ENCODE measurements at regions not wholly inside any gene's neighbourhood (a gene's known extent, or its start where the extent isn't known, plus 50 kb on each side); places are given as distances from the start of the nearest gene placed in this dataset.

DNA sequence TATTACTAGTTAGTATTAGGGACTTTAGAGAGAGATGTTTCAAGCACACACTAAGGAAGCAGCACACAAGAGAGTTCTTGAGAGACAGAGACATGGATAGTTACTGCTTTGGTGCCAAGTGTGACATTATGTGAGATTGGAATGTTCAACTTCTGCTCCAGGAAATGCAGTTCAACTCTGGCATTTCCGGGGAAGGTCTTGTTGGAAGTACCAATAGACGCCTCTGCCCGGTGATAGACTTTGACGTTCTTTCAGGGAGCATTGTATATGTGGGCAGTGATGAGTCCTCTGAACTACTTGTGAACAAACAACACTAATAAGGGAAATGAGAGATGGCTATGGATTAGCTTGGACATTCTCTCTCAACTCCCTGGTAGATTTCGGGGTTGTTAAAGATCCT is 638.1 kb upstream of the BOD1L1 start:
- DNase-seq (ENCODE audit: low read depth) = no peak
- no peak overlapping the region for H3K4me3 ChIP-seq (ENCODE audit: control insufficient read depth, low read depth, low read length)
- TF ChIP-seq, protein P1, sequence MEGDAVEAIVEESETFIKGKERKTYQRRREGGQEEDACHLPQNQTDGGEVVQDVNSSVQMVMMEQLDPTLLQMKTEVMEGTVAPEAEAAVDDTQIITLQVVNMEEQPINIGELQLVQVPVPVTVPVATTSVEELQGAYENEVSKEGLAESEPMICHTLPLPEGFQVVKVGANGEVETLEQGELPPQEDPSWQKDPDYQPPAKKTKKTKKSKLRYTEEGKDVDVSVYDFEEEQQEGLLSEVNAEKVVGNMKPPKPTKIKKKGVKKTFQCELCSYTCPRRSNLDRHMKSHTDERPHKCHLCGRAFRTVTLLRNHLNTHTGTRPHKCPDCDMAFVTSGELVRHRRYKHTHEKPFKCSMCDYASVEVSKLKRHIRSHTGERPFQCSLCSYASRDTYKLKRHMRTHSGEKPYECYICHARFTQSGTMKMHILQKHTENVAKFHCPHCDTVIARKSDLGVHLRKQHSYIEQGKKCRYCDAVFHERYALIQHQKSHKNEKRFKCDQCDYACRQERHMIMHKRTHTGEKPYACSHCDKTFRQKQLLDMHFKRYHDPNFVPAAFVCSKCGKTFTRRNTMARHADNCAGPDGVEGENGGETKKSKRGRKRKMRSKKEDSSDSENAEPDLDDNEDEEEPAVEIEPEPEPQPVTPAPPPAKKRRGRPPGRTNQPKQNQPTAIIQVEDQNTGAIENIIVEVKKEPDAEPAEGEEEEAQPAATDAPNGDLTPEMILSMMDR (conservative IDR thresholded peaks at IDR 0.05; ENCODE audit: control insufficient read depth, insufficient read depth, low read depth, low read length) = no peak

DNA sequence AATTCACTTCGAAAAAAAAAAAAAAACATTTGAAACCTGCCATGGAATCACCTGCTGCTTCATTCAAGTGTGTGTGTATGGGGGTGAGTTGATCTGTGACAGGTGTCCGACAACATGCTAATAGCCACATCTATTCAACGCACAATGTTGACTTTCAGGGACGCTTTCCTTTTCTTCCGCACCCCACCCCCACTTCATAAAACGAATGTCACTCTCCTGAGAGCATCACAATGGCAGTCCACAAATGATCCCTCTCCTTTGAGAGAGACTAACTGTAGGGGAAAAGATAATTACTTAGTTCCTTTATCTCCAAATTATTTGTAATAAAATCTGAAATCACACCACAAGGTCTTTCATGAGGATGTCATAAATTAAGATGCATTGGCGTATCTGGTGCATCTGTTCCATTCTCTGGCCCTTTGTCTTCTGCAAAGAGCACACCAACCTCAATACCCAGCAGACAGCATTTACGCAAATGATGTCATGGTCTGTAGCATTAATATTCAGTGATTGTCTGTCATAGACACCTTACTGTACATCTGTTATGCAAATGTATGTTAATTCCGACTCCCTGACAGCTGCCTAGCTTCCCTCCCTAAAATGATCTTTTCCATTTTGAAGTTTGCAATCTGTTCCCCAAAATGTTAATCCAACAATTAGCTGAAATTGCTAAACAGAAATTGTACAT is 640.0 kb upstream of the BOD1L1 start:
- DNase-seq (ENCODE audit: low read depth) = no peak
- H3K4me3 ChIP-seq (ENCODE audit: control insufficient read depth, low read depth, low read length) = no peak overlapping the region
- TF ChIP-seq, protein P1 (conservative IDR thresholded peaks at IDR 0.05; ENCODE audit: control insufficient read depth, insufficient read depth, low read depth, low read length) = no peak

DNA sequence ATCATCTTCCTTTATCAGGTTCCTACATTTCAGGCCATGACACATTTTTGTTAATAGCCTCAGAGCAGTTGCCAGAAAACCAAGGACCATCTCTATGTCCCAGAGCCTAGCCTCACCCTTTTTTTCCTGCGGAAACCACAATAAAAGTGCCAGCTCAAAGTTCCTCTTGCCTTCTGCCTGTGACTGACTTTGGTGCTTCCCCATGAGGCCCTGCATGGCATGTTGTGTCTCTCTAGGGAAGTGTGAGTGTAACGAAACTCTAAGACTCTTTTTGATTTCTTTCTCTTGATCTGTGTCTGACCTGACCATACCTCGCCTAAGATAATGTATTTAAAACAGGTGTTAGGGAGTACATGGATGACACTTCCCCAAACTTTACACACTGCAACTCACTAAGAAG is 642.3 kb upstream of the BOD1L1 start:
- TF ChIP-seq, protein P1 (conservative IDR thresholded peaks at IDR 0.05; ENCODE audit: control insufficient read depth, insufficient read depth, low read depth, low read length) = no peak
- H3K4me3 ChIP-seq (ENCODE audit: control insufficient read depth, low read depth, low read length) = no peak overlapping the region
- no peak for DNase-seq (ENCODE audit: low read depth)

DNA sequence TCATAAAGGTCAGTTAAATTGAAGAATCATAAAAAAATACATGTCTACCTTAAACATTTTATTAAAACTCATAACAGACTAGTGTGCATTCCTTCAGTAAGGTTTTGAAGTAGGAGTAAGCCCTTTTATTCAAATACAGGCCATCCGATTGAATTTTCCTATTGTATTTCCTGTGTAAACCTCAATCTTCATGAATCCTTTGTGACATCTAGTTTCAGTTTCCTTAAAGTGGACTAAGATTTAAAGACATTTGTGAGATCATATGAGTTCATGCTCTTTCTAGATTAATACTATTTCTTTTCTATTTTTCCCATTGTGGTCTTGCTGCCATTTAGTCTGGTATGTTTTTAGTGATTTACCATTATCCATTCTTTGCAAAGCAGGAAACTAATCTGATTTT is 644.7 kb upstream of the BOD1L1 start:
- TF ChIP-seq, protein P1 (conservative IDR thresholded peaks at IDR 0.05; ENCODE audit: control insufficient read depth, insufficient read depth, low read depth, low read length) = no peak
- no peak for DNase-seq (ENCODE audit: low read depth)
- no peak overlapping the region for H3K4me3 ChIP-seq (ENCODE audit: control insufficient read depth, low read depth, low read length)

DNA sequence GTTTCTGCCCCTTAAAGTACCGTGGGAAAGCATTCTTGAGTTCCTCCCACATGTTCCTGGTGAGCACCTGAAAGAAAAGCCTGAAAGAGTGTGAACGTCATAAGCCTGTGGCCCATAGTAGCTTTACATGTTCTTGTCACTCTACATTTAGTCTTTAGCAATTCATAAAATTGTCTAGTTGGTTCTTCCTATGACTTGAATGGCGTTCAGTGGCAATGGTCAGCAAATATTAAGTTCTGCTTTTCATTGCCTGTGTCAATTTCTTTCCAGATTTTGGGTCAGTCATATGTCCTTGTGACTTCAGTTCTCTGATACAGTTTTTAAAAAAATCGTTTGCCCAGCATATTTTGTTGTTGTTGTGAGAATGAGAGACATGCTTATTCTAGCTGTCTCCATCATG is 650.0 kb upstream of the BOD1L1 start:
- TF ChIP-seq, protein P1 (conservative IDR thresholded peaks at IDR 0.05; ENCODE audit: control insufficient read depth, insufficient read depth, low read depth, low read length) = no peak
- DNase-seq (ENCODE audit: low read depth) = no peak
- H3K4me3 ChIP-seq (ENCODE audit: control insufficient read depth, low read depth, low read length) = no peak overlapping the region

DNA sequence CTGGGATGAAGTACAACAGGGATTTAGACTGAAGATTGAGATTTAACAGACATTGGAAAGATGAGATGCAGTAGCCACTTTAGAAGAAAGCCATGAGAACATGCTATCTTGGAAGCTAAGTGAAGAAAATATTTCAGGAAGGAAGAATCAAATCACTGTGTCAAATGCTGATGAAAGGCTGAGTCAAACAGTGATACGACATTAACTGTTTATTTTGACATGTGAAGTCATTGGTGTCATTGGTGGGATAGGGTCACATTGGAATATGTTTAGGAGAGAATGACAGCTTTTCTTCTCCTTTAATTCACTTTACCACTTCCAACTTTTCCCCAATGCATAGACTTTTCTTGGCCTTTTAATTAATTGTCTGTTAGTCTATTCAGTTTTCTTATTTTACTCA is 653.0 kb upstream of the BOD1L1 start:
- no peak for DNase-seq (ENCODE audit: low read depth)
- TF ChIP-seq, protein P1 (conservative IDR thresholded peaks at IDR 0.05; ENCODE audit: control insufficient read depth, insufficient read depth, low read depth, low read length) = no peak
- no peak overlapping the region for H3K4me3 ChIP-seq (ENCODE audit: control insufficient read depth, low read depth, low read length)

DNA sequence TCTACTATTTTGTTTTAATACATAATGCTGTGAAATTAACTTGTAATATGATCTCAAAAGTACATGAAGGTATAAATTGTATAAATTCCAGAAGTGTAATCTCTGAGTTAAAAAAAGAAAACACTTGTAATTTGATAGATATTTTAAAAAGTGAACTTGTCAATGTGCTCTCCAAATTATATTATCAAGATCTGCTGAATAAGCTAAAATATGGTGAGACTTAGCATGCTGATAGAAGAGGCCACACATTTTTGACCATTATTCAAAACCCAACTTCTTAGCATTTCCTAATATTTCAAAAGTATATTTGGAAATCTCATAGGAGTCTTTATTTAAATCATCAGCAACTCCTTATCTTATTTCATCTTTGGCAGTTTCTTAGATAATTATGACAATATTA is 657.1 kb upstream of the BOD1L1 start:
- TF ChIP-seq, protein P1 (conservative IDR thresholded peaks at IDR 0.05; ENCODE audit: control insufficient read depth, insufficient read depth, low read depth, low read length) = no peak
- DNase-seq (ENCODE audit: low read depth) = no peak

More for the DNA sequence above, 657.1 kb upstream of the BOD1L1 start:
- H3K4me3 ChIP-seq (ENCODE audit: control insufficient read depth, low read depth, low read length) = no peak overlapping the region

Data from fibroblast of mammary gland (primary cell).